AG09319 (cell line): ENCODE measurements at regions not wholly inside any gene's neighbourhood (a gene's known extent, or its start where the extent isn't known, plus 50 kb on each side); places are given as distances from the start of the nearest gene placed in this dataset.

ENCODE experiments used
- DNase-seq: peaks from one replicate; pipeline ENCODE4 v3.0.0-alpha.2; 2010; ENCODE audit warnings: low read depth; ENCODE audit errors: extremely low read depth
- CTCF ChIP-seq: IDR thresholded peaks from 2 replicates; pipeline ENCODE4 v1.5.1; 2011; ENCODE audit warnings: low read depth, mild to moderate bottlenecking, inconsistent platforms, low read length, moderate library complexity

GRCh38 chr16:11412175-11412904, 67.1 kb downstream of the RMI2 start:
- DNase-seq = no peak
- TF ChIP-seq CTCF = no peak

- TF ChIP-seq CTCF = no peak
- no peak for DNase-seq
Measured at GRCh38 chr16:11412965-11413887, 68.0 kb downstream of the RMI2 start.

- no peak for TF ChIP-seq CTCF
- DNase-seq = no peak
Measured at GRCh38 chr16:11413907-11414595, 68.8 kb downstream of the RMI2 start.

- no peak for DNase-seq
- TF ChIP-seq CTCF = no peak
Measured at GRCh38 chr16:11414815-11415775, 69.8 kb downstream of the RMI2 start.

GRCh38 chr16:11416228-11417001, 71.2 kb downstream of the RMI2 start:
- TF ChIP-seq CTCF = no peak
- no peak for DNase-seq

GRCh38 chr16:11417487-11417886, 72.2 kb downstream of the RMI2 start:
- DNase-seq = no peak
- TF ChIP-seq CTCF = no peak
